Kidney glomerular epithelial cell (primary cell): ENCODE measurements at regions not wholly inside any gene's neighbourhood (a gene's known extent, or its start where the extent isn't known, plus 50 kb on each side); places are given as distances from the start of the nearest gene placed in this dataset.
"Not testable (repeated sequence)": the region's sequence is repeated elsewhere in the genome, so short reads cannot be mapped to it uniquely, and the experiment has no call there.

ENCODE experiments used
- DNase-seq: peaks from one replicate; lab custom pipeline; 2025; lab: John Stamatoyannopoulos, UW

DNA sequence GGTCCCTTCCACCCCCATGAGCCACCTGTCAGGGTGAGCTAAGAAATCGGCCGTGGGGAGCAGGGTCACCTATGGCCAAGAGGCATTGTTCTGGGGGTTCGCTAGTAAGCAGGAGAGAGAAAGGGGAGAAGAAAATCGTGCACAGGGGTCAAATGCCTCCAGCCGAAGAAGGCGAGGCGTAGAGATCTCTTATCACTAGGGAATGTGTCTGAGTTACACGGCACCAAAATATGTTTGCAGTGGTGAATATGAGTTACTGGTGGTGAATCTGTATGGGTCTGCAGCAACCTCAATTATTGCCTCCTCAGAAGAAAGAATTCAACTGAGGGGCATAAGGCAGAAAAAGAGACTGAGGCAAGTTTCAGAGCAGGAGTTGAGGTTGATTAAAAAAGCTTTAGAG lies 54.2 kb upstream of the RABGAP1L start:
- no peak for DNase-seq

DNA sequence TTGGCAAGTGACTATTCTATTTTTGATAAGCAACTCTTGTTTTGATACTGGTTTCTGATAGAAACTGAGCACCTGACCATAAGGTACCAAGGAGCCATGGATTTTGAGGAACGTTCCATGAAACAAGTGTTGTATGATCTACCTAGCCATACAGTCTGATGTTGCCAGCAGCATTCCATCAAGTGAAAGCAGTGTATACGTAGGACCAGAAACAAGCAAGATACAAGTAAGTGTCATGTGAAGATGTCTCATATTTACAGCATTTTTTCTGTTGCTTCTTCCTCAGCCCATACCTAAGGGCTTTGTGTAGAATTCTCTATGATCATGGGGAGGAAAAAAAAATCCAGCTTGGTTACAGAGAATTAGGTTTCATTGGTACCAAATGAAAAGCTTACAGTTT lies 55.6 kb upstream of the RABGAP1L start:
- no peak for DNase-seq

DNA sequence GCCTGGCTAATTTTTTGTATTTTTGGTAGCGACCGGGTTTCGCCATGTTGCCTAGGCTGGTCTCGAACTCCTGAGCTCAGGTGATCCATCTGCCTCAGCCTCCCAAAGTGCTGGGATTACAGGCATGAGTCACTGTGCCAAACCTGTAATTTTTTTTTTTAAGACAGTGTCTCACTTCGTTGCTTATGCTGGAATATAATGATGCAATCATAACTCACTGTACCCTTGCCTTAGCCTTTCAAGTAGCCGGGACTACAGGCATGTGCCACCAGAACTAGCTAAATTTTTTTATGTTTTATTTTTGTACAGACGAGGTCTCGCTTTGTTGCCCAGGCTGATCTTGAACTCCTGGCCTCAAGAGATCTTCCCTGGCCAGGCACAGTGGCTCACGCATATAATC lies 57.3 kb upstream of the RABGAP1L start:
- not testable (repeated sequence) for DNase-seq

DNA sequence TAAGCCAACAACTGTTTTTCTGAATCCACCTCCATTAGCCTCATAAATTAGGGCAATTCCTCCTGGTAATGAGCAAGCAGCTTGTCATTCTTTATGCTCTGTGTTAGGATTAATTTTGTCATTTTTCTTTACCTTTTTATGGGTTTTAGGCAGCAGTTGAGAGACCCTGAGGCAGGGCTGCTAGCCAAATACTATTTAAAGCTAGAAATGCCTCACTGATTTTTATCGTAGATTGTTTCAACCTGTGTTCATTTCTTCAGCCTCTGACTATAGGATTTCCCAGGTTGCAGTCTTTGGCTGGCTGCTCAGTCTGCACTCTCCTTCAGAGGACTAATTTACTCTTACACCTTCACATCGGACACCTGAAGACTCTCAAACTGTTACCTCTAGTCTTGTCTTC lies 61.9 kb upstream of the RABGAP1L start:
- no peak for DNase-seq

DNA sequence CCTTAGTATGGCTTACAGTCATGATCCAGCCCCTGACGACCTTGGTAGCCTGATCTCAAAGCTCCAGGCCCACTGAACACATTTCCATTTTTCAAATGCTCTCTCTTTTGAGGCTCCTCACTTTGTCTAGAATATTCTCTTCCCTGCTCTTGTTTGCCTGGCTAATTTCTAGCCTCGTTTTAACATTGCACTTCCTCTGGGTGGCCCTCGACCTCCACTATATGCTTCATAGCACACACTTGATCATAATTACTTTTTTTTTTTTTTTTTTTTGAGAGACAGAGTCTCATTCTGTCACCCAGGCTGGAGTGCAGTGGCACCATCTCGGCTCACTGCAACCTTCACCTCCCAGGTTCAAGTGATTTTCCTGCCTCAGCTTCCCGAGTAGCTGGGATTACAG lies 65.5 kb upstream of the RABGAP1L start:
- not testable (repeated sequence) for DNase-seq

DNA sequence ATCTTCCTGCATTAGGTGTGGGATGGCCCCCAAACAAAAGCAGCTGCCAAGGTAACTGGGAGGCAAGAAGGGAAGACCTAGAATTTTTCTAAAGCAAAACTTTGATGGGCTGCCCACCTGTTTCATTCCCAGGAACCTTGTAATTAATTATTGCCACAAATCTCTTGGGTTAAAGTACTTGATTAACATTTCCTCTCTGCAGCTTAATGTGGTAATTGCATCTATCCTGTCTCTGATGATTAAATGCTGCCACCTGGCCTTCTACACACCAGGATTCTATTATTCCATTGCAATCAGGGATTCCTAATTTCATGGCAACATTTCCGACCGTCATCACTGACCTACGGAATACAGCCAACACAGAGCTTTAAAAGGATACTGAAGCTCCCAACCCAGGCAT lies 68.3 kb upstream of the RC3H1 start:
- no peak for DNase-seq

DNA sequence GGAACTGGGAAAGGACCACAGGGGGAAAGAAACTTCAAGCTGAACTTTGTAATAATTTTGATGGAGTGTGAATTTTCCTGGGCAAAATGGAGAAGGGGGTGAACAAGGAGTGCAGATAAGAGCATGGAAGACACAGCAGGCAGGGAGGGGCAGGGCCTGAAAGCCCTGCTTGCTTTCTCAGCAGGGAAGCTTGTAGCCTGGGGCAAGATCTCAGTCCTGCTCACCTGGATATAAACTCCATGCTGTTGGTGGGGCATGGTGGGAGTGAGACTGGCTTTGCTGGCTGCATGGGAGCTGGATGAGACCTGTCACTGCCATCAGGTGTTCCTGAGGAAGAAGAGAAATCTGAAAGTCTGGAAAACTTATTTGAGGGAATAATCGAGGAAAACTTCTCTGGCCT lies 58.7 kb upstream of the RC3H1 start:
- no peak for DNase-seq

DNA sequence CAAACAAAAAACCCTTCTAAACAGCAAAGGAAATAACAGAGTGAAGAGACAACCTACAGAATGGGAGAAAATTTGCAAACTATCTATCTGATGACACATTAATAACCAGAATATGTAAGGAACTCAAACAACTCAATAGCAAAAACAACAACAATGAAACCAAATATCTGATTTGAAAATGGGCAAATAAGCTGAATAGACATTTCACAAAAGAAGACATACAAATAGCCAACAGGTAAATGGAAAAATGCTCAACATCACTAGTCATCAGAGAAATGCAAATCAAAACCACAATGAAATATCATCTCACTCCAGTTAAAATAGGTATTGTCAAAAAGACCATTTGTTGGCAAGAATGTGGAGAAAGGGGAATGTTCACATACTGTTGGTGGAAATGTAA lies 57.6 kb upstream of the RC3H1 start:
- no peak for DNase-seq

DNA sequence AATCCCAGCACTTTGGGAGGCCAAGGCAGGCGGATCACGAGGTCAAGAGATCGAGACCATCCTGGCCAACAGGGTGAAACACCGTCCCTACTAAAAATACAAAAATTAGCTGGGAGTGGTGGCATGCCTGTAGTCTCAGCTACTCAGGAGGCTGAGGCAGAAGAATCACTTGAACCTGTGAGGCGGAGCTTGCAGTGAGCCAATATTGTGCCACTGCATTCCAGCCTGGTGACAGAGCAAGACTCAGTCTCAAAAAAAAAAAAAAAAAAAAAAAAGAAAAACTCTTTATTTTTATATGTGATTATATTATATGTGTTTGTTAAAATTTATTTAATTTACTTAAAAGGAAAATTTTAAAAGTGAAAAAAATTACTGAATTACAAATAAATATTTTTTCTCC lies 56.8 kb upstream of the RC3H1 start:
- DNase-seq = not testable (repeated sequence)

DNA sequence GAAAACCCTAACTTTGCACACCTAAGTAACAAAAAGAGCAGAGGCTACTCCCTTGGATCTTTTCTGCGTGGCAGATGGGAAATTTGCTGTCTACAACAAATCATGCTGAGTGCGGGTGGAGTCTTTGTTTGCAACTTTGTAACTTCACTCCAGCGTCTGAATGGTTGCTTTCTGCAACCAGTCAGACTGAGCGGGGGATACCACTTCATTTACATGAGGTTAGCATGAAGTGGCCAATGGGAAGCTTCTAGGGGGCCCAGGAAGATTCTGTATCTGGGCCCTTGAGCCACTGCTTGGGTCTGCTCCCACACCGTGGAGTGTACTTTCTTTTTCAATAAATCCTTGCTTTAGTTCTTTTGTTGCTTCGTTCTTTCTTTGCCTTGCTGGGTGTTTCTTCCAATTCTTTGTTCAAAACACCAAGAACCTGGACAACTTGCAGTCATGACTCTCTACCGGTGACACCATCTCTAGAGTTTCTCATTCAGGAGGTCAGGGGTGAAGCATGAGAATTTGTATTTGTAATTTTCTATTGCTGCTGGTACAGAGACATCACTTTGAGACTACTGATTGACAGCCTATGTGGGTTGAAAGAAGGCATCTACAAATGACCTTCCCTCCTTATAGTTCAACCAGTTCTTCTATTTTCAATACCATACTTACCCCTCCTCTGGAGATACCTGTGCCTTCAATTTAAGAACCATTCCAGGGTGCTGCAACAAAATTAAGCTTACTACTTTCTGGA lies 55.8 kb upstream of the RC3H1 start:
- no peak for DNase-seq

DNA sequence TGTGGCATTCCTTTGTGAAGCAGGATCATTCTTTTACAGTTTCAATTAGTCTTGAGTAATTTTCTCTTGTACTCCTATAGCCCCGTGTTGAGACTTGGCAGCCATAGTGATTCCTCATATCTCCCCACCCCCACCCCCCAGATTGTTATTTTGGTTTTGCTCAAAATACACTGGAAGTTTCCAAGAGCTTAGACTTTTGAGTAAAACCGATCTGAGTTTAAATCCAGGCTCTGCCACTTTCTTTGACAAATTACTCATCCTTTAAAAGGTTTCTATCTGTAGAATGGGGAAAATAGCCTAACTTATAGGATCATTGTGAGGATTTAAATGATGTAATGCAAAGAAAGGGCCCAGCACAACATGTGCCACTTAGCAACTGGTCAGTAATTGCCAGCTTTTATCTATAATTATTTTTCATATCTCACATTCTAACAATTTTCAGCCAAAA lies 53.1 kb upstream of the RC3H1 start:
- DNase-seq = no peak

DNA sequence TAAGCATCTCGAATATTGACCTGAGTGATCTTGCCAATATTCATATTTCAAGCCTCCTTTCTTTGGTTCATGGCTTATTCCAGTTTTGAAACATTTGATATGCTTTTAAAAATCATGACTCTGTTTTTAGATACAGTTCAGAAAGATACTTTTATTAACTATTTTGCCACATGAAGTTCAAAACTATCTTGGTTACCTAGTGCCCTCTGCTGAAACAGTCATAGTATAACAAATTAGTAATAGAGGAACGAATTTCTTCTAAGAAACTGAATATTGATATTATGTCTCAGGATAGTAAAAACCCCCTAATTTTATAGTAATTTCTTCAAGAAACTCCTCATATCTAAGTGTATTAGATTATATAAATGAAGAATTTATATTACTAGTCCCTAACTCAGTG lies 52.6 kb upstream of the RC3H1 start:
- DNase-seq = peak; percentile 11

DNA sequence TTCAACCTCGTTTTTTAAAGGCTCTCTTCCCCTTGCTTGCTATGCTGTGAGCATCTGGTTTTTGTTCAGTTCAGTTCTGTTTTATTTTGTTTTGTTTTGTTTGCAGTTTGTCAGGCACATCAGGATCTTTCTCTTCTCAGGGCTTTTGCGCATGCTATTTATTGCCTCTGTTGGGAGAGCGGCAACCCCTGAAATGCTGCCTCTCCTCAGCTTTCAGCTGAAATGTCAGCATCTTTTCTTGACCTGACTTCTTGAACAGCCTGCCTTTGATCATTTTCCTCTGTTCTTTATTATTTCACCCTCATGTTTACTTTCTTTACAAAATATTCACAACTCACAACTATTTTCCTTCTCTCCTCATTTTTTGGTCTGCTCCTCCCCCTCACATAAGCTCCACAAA lies 50.4 kb upstream of the RC3H1 start:
- no peak for DNase-seq
